ENCODE measurements at regions not wholly inside any gene's neighbourhood (a gene's known extent, or its start where the extent isn't known, plus 50 kb on each side); places are given as distances from the start of the nearest gene placed in this dataset.
"Not testable (repeated sequence)": the region's sequence is repeated elsewhere in the genome, so short reads cannot be mapped to it uniquely, and the experiment has no call there.

- no peak for DNase-seq
These were observed 274.0 kb downstream of the TSHZ3 start for GRCh38 chr19:31075146-31075655.

GRCh38 chr19:31074199-31075125 is 274.8 kb downstream of the TSHZ3 start:
- no peak for DNase-seq

GRCh38 chr19:31073485-31074198 is 275.6 kb downstream of the TSHZ3 start:
- no peak for DNase-seq

GRCh38 chr19:31072451-31072850 is 276.8 kb downstream of the TSHZ3 start:
- DNase-seq, result no peak

GRCh38 chr19:31071136-31071855 is 277.9 kb downstream of the TSHZ3 start:
- no peak for DNase-seq

GRCh38 chr19:31070146-31071065 is 278.8 kb downstream of the TSHZ3 start:
- DNase-seq, result no peak

- no peak for DNase-seq
These were observed 281.0 kb downstream of the TSHZ3 start for GRCh38 chr19:31068268-31068667.

- DNase-seq, result peak; percentile 0
These were observed 282.9 kb downstream of the TSHZ3 start for GRCh38 chr19:31066385-31066784.

GRCh38 chr19:31064491-31064890 is 284.7 kb downstream of the TSHZ3 start:
- no peak for DNase-seq

GRCh38 chr19:31058676-31059340 is 290.4 kb downstream of the TSHZ3 start:
- DNase-seq, result no peak

- no peak for DNase-seq
These were observed 291.8 kb downstream of the TSHZ3 start for GRCh38 chr19:31057476-31057875.

GRCh38 chr19:31055454-31055853 is 293.8 kb downstream of the TSHZ3 start:
- DNase-seq, result no peak

- peak; percentile 6 for DNase-seq
These were observed 294.8 kb downstream of the TSHZ3 start for GRCh38 chr19:31054430-31054829.

- DNase-seq, result no peak
These were observed 299.8 kb downstream of the TSHZ3 start for GRCh38 chr19:31049431-31049830.

- no peak for DNase-seq
These were observed 303.2 kb downstream of the TSHZ3 start for GRCh38 chr19:31046024-31046423.

- DNase-seq, result no peak
These were observed 307.8 kb downstream of the TSHZ3 start for GRCh38 chr19:31041461-31041860.

- no peak for DNase-seq
These were observed 310.1 kb downstream of the TSHZ3 start for GRCh38 chr19:31039151-31039550.

GRCh38 chr19:31037286-31037980 is 311.8 kb downstream of the TSHZ3 start:
- DNase-seq, result no peak

- DNase-seq, result not testable (repeated sequence)
These were observed 317.8 kb downstream of the TSHZ3 start for GRCh38 chr19:31031455-31031854.

- DNase-seq, result no peak
These were observed 326.2 kb downstream of the TSHZ3 start for GRCh38 chr19:31023038-31023437.

- no peak for DNase-seq
These were observed 330.3 kb downstream of the TSHZ3 start for GRCh38 chr19:31018936-31019335.
